ENCODE measurements at regions not wholly inside any gene's neighbourhood (a gene's known extent, or its start where the extent isn't known, plus 50 kb on each side); places are given as distances from the start of the nearest gene placed in this dataset.

- TF ChIP-seq CTCF (conservative IDR thresholded peaks at IDR 0.05; ENCODE audit: low read depth, low read length) = no peak
- TF ChIP-seq EZH2 (IDR thresholded peaks at IDR 0.05; ENCODE audit: borderline replicate concordance, low read depth, low read length, poor library complexity, severe bottlenecking) = no peak
Measured at GRCh38 chr4:110306303-110306702, 107.9 kb upstream of the ELOVL6 start.

Measured in A673 (cell line).